HG03457 (cell line): ENCODE measurements at regions not wholly inside any gene's neighbourhood (a gene's known extent, or its start where the extent isn't known, plus 50 kb on each side); places are given as distances from the start of the nearest gene placed in this dataset.

Experiments used
- ATAC-seq: cut with Tn5 transposase; IDR thresholded peaks from one replicate; pipeline ENCODE4 v1.9.1; 2021; ENCODE audit warnings: moderate number of reproducible peaks; ENCODE audit not compliant: unreplicated experiment

DNA sequence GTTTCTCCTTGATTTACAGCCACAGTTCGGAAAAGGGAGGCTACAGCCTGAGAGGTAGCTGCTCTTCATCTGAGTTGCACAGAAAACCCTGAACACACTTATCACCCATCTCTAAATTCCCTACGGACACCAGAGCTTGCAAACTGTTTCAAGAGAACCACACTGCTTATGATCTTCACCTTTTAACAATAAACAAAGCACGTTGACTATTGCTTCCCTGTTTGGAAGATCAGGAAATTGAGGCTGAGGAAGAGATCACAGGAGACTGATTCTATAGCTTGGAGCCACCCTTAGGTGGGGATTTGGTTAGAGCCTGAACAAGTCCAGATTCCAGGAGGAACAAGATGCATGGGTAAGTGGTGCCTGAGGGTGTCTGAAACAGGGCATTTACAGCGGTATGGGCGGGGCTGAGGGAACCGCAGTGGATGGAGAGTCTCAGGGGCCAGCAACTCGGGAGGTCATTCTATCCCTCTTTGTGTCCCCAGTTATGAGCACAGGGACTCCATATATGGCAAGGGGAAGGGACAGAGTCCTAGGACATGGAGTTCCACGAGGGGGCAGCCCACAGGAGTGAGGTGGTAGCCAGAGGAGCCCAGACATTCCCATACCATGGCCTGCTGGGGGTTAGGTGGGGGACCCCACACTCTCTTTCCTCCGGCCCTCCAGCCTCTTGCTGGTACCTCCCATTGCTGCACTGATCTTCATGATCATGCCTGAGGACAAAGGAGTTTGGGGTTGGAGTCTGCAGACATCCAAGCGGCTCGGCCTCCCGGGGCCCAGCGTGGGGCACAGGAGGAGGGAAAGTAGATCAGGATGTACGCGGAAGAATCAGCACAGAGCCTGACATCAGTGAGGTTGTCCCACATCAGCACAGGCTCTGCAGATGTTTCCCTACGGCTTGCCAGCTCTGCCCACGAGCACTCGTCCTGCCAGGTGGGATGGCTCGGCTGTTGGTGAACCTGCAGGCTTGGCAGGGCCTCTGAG is 162.3 kb upstream of the ZNF536 start:
- no peak for ATAC-seq

DNA sequence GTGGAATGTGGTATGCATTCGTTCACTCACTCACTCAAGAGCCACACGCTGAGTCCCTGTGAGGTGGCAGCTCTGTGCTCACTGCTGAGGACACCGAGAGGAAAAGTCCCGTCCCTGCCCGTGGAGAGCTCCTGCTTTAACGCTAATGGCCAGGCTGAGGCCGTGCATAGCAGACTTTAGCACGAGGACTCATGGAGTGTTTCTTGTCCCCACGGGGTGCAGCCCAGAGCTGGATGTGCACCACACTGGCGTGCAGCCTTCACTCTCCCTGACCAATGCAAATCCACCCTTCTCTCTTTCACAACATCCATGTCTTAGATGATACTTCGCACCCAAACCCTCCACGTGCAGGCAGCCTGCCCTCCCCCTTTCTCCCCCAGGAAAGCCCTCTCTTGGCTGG is 159.6 kb upstream of the ZNF536 start:
- no peak for ATAC-seq

DNA sequence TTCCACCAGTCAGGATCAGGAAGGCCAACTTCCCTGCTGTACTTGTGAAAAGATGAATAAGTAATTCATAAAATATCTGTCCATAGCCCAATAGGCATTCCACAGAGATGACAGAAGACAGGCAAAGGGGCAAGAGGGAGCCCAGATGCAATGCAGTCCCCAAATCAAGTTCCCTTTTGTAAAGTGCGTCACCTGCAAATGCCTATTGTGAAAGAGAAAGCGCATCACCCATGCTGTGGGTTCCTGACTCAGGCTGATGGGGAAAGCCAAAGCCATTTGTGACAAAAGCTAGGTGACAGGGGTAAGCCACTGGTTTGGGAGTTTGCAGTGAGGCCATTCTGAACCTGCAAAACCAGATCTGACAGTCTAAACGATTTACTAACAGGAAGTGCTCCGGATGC is 157.5 kb upstream of the ZNF536 start:
- no peak for ATAC-seq

DNA sequence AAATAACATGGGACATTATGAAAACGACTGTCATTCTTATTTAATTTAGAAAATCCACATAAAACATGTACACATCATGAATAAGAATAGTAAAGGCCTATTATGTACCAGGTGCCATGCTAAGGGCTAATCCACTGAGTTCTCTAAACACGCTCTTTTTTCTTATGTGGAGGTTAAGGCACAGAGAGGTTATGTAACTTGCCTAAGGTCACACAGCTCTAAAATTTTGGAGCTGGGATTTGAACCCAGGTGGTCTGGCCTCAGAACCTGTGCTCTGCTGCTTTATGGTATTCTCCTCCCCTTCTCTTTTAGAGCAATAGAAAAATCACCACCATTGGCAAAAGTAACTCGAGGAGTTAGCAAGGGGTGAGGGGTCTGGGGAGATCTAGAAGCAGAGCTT is 156.9 kb upstream of the ZNF536 start:
- ATAC-seq = no peak

DNA sequence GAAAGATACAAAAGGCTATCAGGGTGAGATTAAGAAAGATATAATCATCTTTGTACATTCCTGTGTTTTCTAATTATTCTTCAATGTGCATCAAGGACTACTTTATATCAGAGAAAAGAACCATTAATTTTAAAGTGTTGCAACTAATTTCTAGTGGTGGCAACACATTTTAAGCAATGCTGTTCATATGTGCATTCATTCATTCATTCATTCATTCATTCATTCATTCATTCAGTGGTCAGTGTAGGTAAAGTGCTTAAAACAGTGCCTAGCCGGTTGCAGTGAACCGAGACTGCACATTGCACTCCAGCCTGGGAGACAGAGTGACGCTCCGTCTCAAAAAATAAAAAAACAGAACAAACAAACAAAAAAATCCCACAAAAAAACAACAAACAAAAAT is 155.7 kb upstream of the ZNF536 start:
- ATAC-seq = no peak

DNA sequence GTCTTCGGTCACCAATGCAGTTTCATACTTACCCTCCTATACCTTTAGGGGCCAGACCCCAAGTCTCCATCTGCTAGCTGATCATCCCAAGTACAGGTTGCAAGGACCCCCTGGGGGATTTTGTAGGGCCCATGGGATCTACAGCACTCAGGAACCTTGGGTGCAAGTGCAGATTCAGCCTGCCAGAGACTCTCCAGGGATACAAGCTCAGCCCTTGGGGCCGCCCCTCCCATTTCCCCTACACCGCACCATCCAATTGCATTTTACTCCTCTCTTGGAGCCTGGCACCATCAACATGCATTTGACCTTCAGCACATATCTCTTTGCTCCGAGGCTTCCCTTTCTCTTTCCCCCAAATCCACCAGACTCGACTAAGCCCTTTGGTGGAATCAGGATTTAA is 154.7 kb upstream of the ZNF536 start:
- no peak for ATAC-seq

DNA sequence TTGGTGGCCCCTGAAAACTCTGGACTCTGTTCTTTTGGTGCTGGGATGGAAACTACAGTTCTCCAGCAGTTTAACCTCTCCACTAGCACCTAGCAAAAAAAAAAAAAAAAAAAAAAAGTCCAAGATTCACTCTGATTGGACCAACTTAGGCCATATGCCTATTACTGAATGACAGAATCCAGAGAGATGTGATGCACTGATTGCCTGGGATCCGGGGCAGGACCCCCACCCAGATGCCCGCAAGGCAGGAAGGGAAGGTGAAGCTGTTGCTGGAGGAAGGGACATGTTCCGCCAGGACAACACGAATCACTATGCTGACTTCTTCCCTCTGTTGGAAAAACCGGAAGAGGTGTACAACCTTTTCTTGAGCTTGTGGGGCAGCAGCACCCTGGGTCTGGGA is 152.5 kb upstream of the ZNF536 start:
- no peak for ATAC-seq

DNA sequence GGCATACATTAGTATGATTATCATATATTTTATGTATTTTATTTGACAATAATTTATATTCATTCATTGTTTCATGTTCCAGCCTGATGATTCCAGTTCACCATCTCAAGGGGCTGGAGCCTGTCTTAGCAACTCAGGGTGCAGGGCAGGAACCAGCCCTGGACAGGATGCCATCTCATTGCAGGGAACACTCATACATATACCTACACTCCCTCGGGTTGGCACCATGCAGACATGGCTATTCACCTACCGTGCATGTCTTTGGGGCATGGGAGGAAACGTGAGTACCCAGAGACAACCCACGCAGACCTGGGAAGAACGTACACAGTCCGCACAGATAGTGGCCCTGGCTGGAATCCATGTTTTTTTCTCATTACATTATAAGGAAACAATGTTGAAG is 151.0 kb upstream of the ZNF536 start:
- no peak for ATAC-seq

DNA sequence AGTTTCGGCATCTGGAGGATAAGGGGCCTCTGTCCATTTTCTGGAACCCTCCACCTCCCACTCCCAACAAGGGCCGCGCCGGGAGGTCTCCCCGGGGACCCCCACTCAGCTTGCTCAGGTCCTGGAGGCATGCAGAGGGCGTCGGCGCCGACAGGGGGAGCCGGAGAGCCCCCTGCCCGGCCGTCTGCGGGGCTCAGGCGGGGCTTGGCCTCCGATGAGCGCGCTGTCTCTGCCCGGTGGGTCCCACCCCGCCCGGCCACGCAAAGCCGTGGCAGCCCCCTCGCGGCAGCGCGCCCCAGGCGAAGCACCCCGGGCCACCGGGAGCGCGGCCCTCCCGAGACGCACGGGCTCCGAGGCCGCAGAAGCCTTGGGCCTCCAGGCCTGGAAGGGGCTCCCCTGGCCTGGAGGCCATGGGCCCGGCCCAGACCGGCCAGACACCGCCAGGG is 149.7 kb upstream of the ZNF536 start:
- no peak for ATAC-seq

DNA sequence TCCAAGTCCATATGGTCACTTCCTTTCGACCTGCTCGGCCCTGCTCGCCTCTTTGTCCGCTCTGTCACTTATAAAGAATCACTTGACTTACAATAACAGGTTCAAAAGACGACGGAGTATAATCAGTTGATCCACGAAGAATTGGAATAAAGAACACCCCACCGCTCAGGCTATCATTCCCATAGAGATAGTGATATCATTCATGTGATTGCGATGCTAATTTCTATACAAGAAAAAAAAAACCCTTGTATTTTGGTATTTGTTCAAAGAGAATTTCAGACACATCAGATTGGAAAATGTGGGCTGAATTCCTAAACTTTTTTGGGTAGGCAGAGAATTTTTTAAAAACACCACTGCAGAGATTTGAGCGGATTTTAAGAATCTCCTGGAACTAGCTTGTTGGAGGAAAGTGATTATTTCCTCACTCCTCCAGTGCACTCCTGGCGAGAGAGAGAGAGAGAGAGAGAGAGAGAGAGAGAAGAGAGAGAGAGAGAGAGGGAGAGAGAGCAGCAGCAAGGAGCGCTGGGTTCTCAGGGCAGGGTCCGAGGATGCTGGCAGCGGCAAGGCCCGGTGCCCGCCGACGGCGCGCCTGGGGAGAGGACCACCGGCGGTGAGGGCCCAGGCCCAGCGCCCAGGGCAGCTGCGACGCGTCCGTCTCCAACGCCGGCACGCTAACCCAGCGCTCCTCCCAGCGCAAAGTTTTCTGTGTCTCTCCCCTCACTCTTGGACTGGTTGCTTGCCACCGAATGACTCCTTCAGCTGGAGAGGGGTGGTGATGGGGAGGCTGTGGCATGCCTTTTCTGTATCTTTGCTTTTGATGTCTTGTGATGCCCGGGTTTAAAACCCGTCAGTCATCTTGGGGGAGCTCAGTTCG is 149.0 kb upstream of the ZNF536 start:
- ATAC-seq = no peak

DNA sequence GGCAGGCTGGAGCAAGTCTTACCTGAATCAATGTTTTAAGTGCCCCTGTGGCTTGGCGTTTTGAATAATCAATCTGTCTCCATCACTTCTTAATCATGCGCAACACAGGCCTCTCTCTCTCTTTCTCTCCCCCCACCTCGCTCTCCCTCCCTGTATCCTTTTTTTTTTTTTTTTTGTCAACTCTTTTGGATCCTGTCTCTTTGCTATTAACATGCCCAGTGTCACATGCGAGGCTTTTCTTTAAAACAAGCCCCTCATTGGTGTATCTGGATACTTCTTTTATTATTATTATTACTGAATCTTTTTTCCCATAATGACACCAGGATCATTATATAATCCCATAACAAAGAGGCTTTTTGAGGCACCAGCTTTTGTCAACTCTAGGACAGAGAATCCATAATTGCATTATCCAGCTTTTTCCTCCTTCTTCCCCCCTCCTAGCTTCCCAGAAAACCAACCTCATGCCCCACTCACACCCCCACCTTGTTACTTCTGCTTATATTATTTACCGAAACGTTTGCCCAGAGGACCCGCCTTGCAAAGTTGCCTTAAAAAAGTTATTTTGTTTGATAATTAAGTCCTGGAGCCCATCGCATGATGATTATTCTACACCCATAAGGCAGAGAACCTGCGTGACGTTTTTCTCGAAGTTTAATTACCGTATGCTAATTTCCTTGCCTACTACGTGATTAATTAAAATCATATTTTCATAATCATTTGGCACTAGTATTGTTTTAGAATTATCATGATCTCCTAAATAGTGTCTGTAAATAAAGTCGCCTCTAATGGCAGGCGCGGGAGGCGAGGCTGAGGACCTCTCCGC is 148.1 kb upstream of the ZNF536 start:
- no peak for ATAC-seq

DNA sequence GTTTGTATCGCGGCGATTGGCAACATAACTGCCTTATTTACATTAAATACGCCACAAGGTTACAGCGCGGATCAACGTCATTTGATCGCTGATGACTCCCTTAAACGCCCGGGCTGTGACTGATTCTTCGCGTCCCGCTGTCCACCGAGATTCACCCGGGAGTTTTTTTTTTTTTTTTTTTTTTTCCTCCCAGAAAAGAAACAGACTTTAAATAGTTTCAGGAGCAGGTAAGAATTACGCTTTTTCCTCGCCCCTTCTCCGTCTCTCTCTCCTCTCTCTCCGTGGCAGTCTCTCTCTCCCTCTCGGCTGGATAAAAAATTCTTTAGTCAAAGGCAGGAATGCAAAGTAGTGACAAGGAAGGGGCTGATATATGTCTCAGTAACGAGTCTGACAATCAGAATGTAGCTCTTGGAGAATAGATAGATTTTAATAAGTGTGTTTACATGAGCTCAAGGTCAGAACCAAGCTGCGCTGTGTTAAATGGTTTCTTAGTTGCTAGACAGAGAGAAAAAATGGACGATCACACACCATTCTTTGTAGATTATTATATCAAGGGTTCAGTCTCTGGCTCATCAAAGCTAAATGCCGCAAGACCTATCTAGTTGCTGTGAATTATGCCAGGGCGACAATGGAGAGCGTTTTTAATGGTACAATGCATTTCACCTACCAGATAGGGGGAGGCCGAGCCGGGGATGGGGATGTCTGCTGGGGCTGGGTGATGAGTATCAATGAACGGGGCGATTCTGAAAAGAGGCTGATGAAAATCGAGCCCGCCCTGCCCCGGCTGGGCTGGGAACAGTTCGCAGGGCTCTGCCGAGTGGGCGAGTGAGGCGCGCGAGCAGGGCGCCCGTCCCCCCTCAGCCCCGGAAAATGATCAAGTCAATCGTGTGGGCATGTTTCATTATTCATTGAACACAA is 147.2 kb upstream of the ZNF536 start:
- ATAC-seq = no peak

DNA sequence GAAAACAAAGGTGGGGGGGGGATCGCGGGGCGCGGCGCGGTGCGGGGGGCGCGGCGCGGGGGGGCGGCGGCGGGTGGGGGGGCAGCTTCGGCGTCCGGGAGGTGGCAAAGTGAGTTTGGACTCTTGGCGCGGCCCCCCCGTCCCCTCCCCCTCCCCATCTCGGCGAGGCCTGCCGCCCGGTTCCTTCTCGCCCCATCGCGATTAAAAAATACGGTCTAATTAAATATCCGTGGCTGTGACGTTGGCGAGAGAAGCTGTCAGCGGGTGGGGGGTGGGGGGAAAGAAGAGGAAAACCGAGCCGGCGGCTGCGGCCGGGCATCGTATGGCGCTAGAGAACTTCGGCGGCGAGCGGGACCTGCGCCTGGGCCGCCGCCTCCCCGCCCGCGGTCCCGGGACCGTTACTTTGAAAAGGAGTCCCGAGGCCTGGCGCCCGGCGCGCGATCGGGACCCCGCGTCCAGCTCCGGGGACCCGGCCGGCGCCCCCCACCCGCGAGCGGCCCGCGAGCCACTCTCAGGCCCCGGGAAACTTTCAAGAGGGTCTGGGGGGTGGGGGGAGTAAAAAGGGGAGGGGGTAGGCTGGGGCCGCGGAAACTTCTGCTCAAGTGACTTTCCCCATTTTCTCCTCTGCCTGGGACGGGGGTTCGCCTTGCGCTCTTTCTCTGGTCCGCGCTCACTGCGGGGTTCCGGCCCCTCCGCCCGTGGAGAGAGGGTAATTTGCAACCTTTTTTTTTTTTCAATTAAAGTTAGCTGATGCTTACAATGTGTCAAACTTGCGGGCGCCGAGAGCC is 146.3 kb upstream of the ZNF536 start:
- ATAC-seq = no peak

DNA sequence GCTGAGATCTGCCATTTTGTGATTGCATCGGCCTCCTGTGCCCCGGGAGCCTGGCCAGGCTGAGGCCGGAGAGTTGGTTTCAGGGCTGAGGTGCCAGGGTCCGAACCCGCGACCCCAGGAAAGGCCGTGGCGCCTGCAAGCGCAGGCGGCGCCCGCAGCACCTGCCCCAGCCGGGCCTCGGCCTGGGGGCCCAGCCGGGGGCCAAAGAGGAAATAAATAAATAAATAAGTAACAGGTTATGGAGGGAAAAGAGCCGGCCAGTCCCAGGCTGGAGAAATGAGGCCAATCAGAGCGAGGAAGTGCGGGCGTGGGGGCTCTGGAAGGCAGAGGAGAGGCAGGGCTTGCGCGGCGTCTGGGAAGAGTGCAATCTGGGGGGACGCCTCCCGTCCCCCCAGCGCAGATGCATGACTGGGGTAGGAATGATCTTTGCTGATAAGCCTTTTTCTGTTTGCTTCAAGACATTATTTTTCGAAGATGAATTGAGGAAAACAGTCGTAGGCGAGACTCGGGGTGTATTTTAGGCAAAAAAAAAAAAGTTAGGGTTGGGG is 145.6 kb upstream of the ZNF536 start:
- no peak for ATAC-seq

DNA sequence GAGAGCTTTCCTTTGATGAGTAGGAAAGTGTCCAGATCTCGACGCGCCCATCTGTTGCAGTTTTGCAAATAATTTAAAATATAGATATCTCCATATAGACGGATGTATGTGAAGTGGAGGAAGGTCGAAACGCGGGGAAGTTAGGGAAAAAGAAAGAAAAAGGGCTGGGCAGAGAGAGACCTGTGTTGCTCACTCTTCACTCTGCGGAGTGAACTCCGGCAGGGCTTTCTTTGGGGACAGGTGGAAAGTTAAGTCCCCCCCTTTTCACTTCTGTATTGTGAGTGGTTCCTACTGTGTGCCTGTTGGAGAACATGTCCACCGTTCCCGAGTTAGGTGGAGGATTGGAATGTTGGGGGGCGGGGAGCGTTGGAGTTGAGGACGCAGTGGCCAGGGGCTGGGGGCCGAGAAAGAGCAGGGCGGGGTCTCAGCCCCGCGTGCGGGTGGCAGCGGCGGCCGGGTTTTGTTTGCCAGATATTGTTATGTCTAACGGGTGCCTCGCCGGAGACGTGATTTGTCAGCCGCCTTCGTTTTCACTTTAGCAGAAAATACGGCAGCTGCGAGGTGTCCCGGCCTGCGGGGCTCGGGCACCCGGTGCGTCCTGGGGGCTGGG is 145.1 kb upstream of the ZNF536 start:
- ATAC-seq = no peak

DNA sequence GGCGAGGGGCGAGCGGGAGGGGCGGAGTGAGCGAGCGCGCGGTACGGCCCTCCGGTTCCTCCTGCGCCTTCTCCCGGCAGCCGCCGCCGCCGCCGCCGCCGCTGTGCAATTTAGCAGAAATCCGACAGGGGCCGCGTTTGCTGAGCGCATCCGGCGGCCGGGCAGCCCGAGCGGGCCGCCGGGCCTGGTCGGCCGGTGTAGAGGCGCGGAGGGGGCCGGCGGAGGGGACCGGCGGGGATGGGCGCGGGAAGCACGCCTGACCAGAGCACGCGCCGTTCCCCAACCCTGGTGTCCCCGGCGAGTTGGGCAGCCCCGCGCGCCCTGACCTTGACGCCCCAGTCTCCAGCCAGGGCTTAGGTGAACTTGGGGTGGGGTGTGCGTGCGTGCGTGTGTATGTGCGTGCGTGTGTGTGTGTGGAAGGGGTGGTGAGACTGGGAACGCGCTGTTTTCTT is 144.5 kb upstream of the ZNF536 start:
- no peak for ATAC-seq

DNA sequence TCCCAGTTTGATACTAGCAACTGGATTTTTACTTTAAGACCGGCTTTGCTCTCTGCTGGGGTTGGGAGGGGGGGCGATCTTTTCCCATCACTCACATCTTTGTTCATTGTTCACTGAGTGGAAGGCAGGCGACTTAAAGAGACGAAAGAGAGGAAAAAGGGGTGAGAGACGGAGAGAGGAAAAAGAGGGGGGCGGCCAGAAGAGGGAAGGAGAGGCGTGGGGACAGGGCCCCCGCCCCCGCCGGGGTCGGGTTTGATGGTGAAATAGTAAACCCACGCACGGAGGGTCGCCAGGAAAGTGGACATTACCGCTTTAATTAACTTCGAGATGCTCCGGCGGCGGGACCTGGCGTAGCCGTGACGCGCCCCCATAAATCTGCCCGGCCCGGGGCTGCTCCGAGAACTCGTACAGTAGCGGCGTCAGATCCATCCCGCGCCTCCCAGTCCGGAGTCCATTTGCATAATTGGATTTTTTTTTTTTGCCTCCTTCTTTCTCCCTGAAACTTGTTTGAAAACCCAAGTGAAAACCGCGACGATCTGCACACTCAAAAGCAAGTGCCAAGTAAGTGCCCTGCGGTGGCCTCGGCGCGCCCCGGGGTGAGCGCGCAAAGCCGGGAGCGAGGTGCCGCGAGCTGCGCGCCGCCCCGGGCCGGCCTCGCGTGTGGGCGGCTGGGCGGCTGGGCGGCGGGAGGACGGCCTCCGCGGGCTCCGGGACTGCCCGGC is 143.9 kb upstream of the ZNF536 start:
- no peak for ATAC-seq
